ENCODE measurements at regions not wholly inside any gene's neighbourhood (a gene's known extent, or its start where the extent isn't known, plus 50 kb on each side); places are given as distances from the start of the nearest gene placed in this dataset.

DNA sequence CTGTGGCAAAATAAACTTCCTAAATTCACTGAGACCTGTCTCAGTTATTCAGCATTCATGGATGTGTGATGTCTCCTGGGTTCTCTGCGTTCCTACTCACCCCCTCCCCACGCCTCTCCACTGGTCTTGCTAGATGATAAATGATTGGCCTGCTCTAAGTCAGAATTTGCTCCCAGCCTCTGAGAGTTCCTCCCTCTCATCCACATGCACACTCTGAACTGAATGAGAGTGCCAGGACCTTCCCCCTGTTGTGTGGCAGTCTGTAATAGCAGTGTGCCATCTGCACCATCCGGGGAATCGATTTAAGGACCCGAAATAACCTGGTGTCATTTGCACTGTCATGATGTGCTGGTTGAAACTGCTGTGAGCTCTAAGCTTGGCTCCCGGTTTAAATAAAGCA is 135.8 kb upstream of the AFDN start:
- TF ChIP-seq, protein P1, sequence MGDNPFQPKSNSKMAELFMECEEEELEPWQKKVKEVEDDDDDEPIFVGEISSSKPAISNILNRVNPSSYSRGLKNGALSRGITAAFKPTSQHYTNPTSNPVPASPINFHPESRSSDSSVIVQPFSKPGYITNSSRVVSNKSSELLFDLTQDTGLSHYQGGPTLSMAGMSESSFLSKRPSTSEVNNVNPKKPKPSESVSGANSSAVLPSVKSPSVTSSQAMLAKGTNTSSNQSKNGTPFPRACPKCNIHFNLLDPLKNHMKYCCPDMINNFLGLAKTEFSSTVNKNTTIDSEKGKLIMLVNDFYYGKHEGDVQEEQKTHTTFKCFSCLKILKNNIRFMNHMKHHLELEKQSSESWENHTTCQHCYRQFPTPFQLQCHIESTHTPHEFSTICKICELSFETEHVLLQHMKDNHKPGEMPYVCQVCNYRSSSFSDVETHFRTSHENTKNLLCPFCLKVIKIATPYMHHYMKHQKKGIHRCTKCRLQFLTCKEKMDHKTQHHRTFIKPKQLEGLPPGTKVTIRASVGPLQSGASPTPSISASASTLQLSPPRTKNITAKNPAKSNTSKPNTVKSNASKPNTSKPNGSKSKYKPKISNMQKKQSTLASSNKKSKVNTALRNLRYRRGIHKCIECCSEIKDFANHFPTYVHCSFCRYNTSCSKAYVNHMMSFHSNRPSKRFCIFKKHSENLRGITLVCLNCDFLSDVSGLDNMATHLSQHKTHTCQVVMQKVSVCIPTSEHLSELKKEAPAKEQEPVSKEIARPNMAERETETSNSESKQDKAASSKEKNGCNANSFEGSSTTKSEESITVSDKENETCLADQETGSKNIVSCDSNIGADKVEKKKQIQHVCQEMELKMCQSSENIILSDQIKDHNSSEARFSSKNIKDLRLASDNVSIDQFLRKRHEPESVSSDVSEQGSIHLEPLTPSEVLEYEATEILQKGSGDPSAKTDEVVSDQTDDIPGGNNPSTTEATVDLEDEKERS (tag by site-specific recombination; IDR thresholded peaks at IDR 0.05): no peak
- TF ChIP-seq, protein P2, sequence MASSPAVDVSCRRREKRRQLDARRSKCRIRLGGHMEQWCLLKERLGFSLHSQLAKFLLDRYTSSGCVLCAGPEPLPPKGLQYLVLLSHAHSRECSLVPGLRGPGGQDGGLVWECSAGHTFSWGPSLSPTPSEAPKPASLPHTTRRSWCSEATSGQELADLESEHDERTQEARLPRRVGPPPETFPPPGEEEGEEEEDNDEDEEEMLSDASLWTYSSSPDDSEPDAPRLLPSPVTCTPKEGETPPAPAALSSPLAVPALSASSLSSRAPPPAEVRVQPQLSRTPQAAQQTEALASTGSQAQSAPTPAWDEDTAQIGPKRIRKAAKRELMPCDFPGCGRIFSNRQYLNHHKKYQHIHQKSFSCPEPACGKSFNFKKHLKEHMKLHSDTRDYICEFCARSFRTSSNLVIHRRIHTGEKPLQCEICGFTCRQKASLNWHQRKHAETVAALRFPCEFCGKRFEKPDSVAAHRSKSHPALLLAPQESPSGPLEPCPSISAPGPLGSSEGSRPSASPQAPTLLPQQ (tag by site-specific recombination; IDR thresholded peaks at IDR 0.05): no peak
- TF ChIP-seq, protein P3, sequence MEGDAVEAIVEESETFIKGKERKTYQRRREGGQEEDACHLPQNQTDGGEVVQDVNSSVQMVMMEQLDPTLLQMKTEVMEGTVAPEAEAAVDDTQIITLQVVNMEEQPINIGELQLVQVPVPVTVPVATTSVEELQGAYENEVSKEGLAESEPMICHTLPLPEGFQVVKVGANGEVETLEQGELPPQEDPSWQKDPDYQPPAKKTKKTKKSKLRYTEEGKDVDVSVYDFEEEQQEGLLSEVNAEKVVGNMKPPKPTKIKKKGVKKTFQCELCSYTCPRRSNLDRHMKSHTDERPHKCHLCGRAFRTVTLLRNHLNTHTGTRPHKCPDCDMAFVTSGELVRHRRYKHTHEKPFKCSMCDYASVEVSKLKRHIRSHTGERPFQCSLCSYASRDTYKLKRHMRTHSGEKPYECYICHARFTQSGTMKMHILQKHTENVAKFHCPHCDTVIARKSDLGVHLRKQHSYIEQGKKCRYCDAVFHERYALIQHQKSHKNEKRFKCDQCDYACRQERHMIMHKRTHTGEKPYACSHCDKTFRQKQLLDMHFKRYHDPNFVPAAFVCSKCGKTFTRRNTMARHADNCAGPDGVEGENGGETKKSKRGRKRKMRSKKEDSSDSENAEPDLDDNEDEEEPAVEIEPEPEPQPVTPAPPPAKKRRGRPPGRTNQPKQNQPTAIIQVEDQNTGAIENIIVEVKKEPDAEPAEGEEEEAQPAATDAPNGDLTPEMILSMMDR (tag by site-specific recombination; IDR thresholded peaks at IDR 0.05): no peak
- TF ChIP-seq, protein P4, sequence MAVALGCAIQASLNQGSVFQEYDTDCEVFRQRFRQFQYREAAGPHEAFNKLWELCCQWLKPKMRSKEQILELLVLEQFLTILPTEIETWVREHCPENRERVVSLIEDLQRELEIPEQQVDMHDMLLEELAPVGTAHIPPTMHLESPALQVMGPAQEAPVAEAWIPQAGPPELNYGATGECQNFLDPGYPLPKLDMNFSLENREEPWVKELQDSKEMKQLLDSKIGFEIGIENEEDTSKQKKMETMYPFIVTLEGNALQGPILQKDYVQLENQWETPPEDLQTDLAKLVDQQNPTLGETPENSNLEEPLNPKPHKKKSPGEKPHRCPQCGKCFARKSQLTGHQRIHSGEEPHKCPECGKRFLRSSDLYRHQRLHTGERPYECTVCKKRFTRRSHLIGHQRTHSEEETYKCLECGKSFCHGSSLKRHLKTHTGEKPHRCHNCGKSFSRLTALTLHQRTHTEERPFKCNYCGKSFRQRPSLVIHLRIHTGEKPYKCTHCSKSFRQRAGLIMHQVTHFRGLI (tag by site-specific recombination; IDR thresholded peaks at IDR 0.05): no peak
- TF ChIP-seq ZNF830 (tag by site-specific recombination; IDR thresholded peaks at IDR 0.05; ENCODE audit: low read depth) (no peak), ZNF146 (tag by site-specific recombination; IDR thresholded peaks at IDR 0.05) (no peak), TCF7L2 (IDR thresholded peaks at IDR 0.05; ENCODE audit: borderline replicate concordance, low read depth, low read length) (no peak), ZNF214 (tag by site-specific recombination; IDR thresholded peaks at IDR 0.05; ENCODE audit: borderline replicate concordance) (no peak)
- TF ChIP-seq, protein P5, sequence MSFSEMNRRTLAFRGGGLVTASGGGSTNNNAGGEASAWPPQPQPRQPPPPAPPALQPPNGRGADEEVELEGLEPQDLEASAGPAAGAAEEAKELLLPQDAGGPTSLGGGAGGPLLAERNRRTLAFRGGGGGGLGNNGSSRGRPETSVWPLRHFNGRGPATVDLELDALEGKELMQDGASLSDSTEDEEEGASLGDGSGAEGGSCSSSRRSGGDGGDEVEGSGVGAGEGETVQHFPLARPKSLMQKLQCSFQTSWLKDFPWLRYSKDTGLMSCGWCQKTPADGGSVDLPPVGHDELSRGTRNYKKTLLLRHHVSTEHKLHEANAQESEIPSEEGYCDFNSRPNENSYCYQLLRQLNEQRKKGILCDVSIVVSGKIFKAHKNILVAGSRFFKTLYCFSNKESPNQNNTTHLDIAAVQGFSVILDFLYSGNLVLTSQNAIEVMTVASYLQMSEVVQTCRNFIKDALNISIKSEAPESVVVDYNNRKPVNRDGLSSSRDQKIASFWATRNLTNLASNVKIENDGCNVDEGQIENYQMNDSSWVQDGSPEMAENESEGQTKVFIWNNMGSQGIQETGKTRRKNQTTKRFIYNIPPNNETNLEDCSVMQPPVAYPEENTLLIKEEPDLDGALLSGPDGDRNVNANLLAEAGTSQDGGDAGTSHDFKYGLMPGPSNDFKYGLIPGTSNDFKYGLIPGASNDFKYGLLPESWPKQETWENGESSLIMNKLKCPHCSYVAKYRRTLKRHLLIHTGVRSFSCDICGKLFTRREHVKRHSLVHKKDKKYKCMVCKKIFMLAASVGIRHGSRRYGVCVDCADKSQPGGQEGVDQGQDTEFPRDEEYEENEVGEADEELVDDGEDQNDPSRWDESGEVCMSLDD (tag by site-specific recombination; IDR thresholded peaks at IDR 0.05): no peak
